AG04450 (cell line): ENCODE measurements at regions not wholly inside any gene's neighbourhood (a gene's known extent, or its start where the extent isn't known, plus 50 kb on each side); places are given as distances from the start of the nearest gene placed in this dataset.

Experiments used
- CTCF ChIA-PET: fragments of 300-600, 350-600 bp; formaldehyde crosslinking; extraction: SDS; loops from one replicate; lab custom pipeline; 2022; ENCODE audit warnings: antibody characterized with exemption, inconsistent platforms; lab: Charles Lee
- POLR2A ChIA-PET: fragments of 350-600 bp; formaldehyde crosslinking; extraction: SDS; loops from one replicate; lab custom pipeline; 2021; ENCODE audit warnings: antibody characterized with exemption, inconsistent platforms; lab: Yijun Ruan, JAX
- DNase-seq: peaks from one replicate; pipeline ENCODE4 v3.0.0-alpha.2; 2011; ENCODE audit warnings: low read depth, low spot score
- H3K27ac ChIP-seq: one replicate; pipeline ENCODE4 v1.5.1; 2012; ENCODE audit warnings: low read depth, low read length, control low read depth
- H3K27me3 ChIP-seq: one replicate; pipeline ENCODE4 v1.6.0; 2012; ENCODE audit warnings: low read length; ENCODE audit not compliant: control insufficient read depth, insufficient read depth
- H3K4me3 ChIP-seq: 2 replicates; pipeline ENCODE4 v1.5.1; 2011; ENCODE audit warnings: mild to moderate bottlenecking, low read depth, low read length, control low read depth
- H3K9me3 ChIP-seq: 2 replicates; pipeline ENCODE4 v1.5.1; 2012; ENCODE audit warnings: low read length; ENCODE audit not compliant: control insufficient read depth, insufficient read depth
- TF ChIP-seq, protein P1 (sequence below): IDR thresholded peaks from 2 replicates; pipeline ENCODE4 v1.5.1; 2011; ENCODE audit warnings: low read depth, low read length, control low read depth, inconsistent platforms

GRCh38 chr6:43895656-43896328, 125.8 kb downstream of the VEGFA start:
- peaks cover 3% of the 10 kb centered on the region; the same call in 1 of the 2 replicates for H3K9me3 ChIP-seq
- DNase-seq, result no peak
- H3K27ac ChIP-seq, result no peak overlapping the region
- no peak overlapping the region for H3K4me3 ChIP-seq
- POLR2A ChIA-PET, result no interaction called here
- CTCF ChIA-PET, result interaction anchor here (0.9 kb wide), 2 partner anchors 121 to 179 kb away, joined by 3 read pairs; no protein-coding TSS in a partner anchor
- H3K27me3 ChIP-seq, result peaks cover 9% of the 10 kb centered on the region
- TF ChIP-seq, protein P1, sequence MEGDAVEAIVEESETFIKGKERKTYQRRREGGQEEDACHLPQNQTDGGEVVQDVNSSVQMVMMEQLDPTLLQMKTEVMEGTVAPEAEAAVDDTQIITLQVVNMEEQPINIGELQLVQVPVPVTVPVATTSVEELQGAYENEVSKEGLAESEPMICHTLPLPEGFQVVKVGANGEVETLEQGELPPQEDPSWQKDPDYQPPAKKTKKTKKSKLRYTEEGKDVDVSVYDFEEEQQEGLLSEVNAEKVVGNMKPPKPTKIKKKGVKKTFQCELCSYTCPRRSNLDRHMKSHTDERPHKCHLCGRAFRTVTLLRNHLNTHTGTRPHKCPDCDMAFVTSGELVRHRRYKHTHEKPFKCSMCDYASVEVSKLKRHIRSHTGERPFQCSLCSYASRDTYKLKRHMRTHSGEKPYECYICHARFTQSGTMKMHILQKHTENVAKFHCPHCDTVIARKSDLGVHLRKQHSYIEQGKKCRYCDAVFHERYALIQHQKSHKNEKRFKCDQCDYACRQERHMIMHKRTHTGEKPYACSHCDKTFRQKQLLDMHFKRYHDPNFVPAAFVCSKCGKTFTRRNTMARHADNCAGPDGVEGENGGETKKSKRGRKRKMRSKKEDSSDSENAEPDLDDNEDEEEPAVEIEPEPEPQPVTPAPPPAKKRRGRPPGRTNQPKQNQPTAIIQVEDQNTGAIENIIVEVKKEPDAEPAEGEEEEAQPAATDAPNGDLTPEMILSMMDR, result no peak

GRCh38 chr6:43893073-43893472, 123.1 kb downstream of the VEGFA start:
- TF ChIP-seq, protein P1, result no peak
- ChIA-PET CTCF (no interaction called here), POLR2A (no interaction called here)
- no peak overlapping the region for H3K27ac ChIP-seq
- DNase-seq, result no peak
- H3K27me3 ChIP-seq, result peaks cover 9% of the 10 kb centered on the region
- H3K9me3 ChIP-seq, result no peaks in the 10 kb centered on the region
- H3K4me3 ChIP-seq, result no peak overlapping the region

DNA sequence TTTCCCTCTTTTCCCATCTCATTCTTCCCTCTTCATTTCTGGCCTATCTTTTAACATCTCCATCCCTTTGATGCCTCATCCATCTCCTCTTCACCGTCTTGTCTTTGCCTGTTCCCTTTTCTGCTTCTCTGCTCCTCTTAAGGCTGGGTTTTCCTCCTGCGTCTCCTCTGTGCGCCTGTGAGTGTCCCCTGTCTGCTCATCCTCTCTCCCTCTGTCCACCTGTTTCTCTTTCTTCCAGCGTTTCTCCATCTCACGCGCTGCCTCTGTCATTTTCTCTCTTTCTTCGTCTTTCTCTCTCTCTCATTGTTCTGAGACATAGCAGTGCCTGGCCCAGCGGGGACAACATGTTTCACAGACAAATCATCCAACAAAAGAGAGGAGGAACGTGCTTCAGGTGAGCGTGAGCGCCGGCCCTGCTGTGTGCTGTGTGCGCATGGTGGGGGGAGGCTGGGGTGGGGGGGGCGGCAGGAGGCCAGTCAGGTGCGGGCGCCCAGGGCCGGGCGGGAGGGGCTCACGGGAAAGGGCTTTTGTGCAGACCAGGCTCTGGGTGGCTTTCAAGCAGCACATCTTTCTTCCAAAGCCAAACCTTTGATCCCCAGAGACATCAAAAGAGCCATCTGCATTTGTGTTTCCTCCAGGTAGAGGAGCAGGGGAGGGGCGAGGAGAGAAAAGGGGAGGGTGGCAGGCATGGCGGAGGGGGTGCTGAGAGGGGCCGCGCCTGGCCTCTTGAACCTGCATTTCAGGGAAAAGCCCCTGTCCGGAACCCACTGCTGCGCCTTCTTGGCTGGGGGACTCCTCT, 121.3 kb downstream of the VEGFA start:
- H3K9me3 ChIP-seq, result no peaks in the 10 kb centered on the region; the same call in 1 of the 2 replicates
- DNase-seq, result no peak
- TF ChIP-seq, protein P1, result no peak
- POLR2A ChIA-PET, result interaction anchor here (1.7 kb wide), 1 partner anchor 22 kb away, joined by 3 read pairs; no protein-coding TSS in a partner anchor
- H3K27ac ChIP-seq, result no peak overlapping the region
- H3K4me3 ChIP-seq, result no peak overlapping the region
- CTCF ChIA-PET, result interaction anchor here (1.0 kb wide), 1 partner anchor 184 kb away, joined by 3 read pairs; no protein-coding TSS in a partner anchor
- H3K27me3 ChIP-seq, result peaks cover 13% of the 10 kb centered on the region

DNA sequence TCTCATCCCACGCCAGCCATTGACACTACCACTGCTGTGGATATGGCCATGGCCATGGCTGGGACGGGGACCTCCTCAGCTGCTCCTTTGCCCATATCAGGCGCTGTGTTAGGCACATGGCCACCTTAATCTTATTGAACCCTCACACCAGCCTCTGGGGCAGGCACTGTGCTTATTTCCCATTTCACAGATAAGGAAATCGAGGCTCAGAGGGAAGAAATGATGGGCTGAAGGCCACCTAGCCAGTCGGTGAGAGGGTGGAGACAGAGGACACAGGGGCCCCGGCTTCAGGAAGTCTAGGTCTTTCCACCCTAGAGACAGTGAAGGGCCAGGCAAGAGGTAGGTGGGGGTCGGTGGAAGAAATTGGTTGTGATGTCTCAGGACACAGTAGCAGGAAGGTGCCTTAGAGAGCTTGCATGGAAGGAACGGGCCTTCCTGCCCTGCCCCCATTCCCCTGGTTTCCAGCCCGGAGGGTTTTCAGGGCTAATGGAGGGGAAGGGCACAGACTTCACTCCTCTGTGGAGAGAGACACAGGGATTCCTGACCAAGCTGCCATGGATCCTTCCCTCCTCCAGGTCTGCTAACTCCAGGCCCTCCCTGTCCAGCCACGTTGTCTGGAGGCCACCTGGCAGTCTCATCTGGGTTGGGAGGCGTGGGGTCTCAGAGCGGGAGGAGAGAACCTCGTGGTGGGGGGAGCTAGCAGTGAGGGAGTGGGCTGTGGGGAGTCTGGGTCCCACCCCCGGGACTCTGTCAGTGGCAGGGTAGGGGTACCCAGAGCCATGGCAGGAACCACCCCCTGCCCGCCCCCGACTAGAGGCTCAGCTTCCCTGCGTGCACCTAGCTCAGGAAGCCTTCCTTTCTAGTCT, 120.4 kb downstream of the VEGFA start:
- DNase-seq, result no peak
- CTCF ChIA-PET, result interaction anchor here (1.0 kb wide), 1 partner anchor 184 kb away, joined by 3 read pairs; no protein-coding TSS in a partner anchor
- Histone ChIP-seq H3K27me3 (peaks cover 14% of the 10 kb centered on the region), H3K9me3 (no peaks in the 10 kb centered on the region; the same call in 1 of the 2 replicates), H3K4me3 (no peak overlapping the region), H3K27ac (no peak overlapping the region)
- POLR2A ChIA-PET, result interaction anchor here (1.7 kb wide), 1 partner anchor 23 kb away, joined by 3 read pairs; no protein-coding TSS in a partner anchor
- TF ChIP-seq, protein P1, result no peak
